ENCODE measurements at regions not wholly inside any gene's neighbourhood (a gene's known extent, or its start where the extent isn't known, plus 50 kb on each side); places are given as distances from the start of the nearest gene placed in this dataset.

- no peak for DNase-seq (ENCODE audit: low spot score)
- Histone ChIP-seq H3K27ac (no peak overlapping the region), H3K4me3 (no peak overlapping the region)
- TF ChIP-seq CTCF (IDR thresholded peaks at IDR 0.05) = no peak
These were observed 519.0 kb downstream of the NPHP4 start for GRCh38 chr1:5473268-5473667.

DNA sequence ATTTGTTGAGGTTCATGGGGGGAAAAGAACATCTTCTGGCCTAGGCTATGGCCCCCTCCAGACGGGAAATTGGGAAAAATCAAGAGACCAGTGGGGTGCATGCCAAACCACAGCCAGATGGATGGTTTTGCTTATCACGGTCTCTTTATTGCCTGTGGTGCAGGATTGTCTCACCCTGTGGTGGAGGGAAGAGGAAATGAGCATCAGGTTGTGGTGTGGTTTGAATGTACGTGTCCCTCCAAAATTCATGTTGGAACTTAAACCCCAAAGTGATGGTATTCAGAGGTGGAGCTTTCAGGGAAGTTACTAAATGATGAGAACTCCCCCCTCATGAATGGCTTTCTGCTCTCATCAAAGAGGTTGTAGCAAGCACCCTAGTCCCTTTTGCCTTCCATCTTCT, 525.7 kb downstream of the NPHP4 start:
- H3K4me3 ChIP-seq = no peak overlapping the region
- DNase-seq (ENCODE audit: low spot score) = no peak
- TF ChIP-seq CTCF (IDR thresholded peaks at IDR 0.05) = no peak
- H3K27ac ChIP-seq = no peak overlapping the region

DNA sequence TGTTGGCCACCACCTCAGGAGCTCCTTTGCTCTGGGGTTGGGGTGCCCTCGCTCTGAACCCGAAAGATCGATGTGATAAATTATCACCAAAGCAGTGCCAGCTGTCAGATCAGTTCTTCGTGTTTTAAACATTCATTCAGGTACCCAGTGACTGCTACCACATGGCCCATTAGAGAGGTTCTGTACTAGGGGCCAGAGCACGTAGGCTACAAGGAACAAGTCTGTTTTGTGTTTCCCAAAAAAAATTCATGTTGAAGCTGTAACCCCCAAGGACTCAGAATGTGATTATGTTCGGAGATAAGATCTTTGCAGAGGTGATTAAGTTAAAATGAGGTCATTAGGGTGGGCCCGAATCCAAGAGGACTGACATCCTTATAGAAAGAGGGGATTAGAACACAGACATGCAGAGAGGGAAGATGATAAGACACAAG, 526.9 kb downstream of the NPHP4 start:
- Histone ChIP-seq H3K4me3 (no peak overlapping the region), H3K27ac (no peak overlapping the region)
- DNase-seq (ENCODE audit: low spot score) = no peak

DNA sequence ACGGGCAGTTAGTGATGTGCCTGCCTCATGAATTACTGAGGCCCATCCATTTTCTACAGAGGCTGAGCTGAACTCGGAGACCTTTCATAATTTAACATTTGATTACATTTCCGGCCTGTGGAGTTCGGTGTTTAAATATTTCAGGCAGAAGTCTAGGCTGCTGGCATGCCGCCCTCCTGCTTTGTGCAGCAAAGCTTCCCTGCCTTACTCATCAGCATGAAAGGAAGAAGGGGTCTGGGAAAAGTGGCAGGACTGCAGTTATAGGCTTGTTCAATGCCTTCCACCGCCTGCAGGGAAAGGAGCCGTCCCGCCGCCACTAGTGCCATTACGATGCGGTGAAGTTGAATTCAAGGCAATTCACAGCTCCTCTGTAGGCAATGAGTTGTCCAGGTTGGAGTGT, 527.9 kb downstream of the NPHP4 start:
- H3K4me3 ChIP-seq = no peak overlapping the region
- DNase-seq (ENCODE audit: low spot score) = no peak
- H3K27ac ChIP-seq = no peak overlapping the region
- no peak for TF ChIP-seq CTCF (IDR thresholded peaks at IDR 0.05)

More for the DNA sequence above, 526.9 kb downstream of the NPHP4 start:
- TF ChIP-seq CTCF (IDR thresholded peaks at IDR 0.05) = no peak

- H3K27ac ChIP-seq = no peak overlapping the region
- H3K4me3 ChIP-seq = no peak overlapping the region
- no peak for TF ChIP-seq CTCF (IDR thresholded peaks at IDR 0.05)
- DNase-seq (ENCODE audit: low spot score) = no peak
These were observed 531.3 kb downstream of the NPHP4 start for GRCh38 chr1:5460974-5461373.

DNA sequence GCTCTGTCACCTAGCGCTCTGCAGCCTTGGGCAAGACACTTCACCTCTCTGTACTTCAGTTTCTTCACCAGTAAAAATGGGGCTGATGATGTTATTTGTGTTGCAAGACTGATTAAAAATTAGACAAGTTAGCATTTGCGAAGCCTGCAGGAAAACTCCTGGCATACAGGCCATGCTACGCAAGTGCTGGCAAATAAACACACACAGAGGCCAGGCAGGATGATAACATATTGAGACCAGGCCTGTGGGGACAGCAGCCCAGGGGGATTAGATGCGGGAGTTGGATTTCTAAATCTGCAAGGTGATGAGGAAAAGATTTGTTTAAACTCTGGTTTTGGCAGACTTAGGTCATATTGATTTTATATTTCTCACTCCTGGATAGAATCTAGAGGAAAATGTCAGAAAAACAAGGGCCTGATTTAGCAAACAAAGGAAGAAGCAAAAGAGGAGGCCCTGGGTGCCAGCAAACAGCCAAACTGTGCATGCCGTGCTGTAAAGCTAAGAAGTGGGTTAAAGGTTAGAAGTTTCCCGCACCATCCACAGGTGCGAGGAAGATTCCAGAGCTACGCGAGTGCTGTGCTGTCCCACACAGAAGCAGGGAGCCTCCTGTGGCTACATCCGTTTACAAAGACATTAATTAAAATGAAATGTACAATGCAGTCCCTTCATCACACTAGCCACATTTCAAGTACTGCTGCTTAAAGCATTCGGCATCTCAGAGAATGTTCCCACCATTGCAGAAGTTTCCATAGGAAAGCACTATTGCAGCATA, 532.2 kb downstream of the NPHP4 start:
- TF ChIP-seq CTCF (IDR thresholded peaks at IDR 0.05) = no peak
- Histone ChIP-seq H3K27ac (no peak overlapping the region), H3K4me3 (no peak overlapping the region)
- DNase-seq (ENCODE audit: low spot score) = no peak

DNA sequence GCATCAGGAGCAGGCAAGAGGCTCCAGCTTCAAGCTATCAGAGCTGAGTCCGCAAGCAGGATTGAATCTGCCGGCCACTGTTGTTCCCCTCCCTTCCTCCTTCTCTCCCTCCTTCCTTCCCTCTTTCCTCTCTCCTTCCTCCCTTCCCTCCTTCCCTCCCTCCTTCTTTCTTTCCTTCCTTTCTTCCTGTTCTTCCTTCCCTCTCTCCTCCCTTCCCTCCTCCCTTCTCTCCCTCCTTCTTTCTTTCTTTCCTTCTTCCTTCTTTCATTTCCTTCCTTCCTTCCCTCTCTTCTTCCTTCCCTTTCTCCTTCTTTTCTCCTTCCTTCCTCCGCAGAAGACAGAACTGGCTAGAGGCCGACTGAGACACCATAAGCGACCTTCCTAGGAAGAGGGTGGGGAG, 534.0 kb downstream of the NPHP4 start:
- Histone ChIP-seq H3K4me3 (no peak overlapping the region), H3K27ac (no peak overlapping the region)
- DNase-seq (ENCODE audit: low spot score) = no peak
- TF ChIP-seq CTCF (IDR thresholded peaks at IDR 0.05) = no peak
